Aorta (tissue), 5 donors: ENCODE measurements at regions not wholly inside any gene's neighbourhood (a gene's known extent, or its start where the extent isn't known, plus 50 kb on each side); places are given as distances from the start of the nearest gene placed in this dataset.

ENCODE experiments used
- ATAC-seq: fragments of 200-7000 bp; cut with Tn5 transposase; one replicate; pipeline ENCODE4 v1.9.1; 2022; ENCODE audit warnings: moderate library complexity; ENCODE audit not compliant: low FRiP score
- DNase-seq, 2 donors: peaks; one replicate each; pipeline ENCODE4 v3.0.0-alpha.2; 2020
- H3K27ac ChIP-seq, 2 donors: one replicate each; pipeline ENCODE4 v1.5.1; 2013; ENCODE audit warnings: low read length in 2 of 2, mild to moderate bottlenecking in 2 of 2, moderate library complexity in 2 of 2, control low read depth in 1 of 2, inconsistent platforms in 1 of 2, low read depth in 1 of 2
- H3K27me3 ChIP-seq, 2 donors: one replicate each; pipeline ENCODE4 v1.6.1; 2013; ENCODE audit warnings: control low read depth in 1 of 2, low read length in 1 of 2, mild to moderate bottlenecking in 1 of 2, moderate library complexity in 1 of 2; ENCODE audit not compliant: insufficient read depth in 2 of 2, control insufficient read depth in 1 of 2
- H3K36me3 ChIP-seq, 2 donors: one replicate each; pipeline ENCODE4 v1.6.1; 2013; ENCODE audit warnings: control low read depth in 1 of 2, low read length in 1 of 2, mild to moderate bottlenecking in 1 of 2; ENCODE audit not compliant: insufficient read depth in 2 of 2, control insufficient read depth in 1 of 2
- H3K4me1 ChIP-seq, 2 donors: one replicate each; pipeline ENCODE4 v1.6.1; 2013; ENCODE audit warnings: low read length in 2 of 2, control low read depth in 1 of 2, mild to moderate bottlenecking in 1 of 2, moderate library complexity in 1 of 2; ENCODE audit not compliant: insufficient read depth in 2 of 2, control insufficient read depth in 1 of 2
- H3K4me3 ChIP-seq, 2 donors: one replicate each; pipeline ENCODE4 v1.5.1; 2013; ENCODE audit warnings: low read length in 2 of 2, control low read depth in 1 of 2, mild to moderate bottlenecking in 1 of 2
- H3K9me3 ChIP-seq: one replicate; pipeline ENCODE4 v1.6.1; 2013; ENCODE audit warnings: mild to moderate bottlenecking, low read length; ENCODE audit not compliant: control insufficient read depth
- WGBS, 2 donors: extraction: QIAGEN DNeasy Blood & Tissue Kit; methylation state at CpG; one replicate each; pipeline ENCODE4 v1.1.7; 2013; 5-methylcytosine and 5-hydroxymethylcytosine counted together
- intact Hi-C, 2 donors: fragments of 100-400 bp; cut with DNase I; formaldehyde crosslinking; loops; one replicate each; pipeline versions ENCODE4 v1.14.2 to v1.15.0; 2022
- donor health status: healthy with polysubstance abuse.
- donor health status: Bipolar disorder and iron deficiency.
- donor health status: DM: no; HTN: no; CAD: no.
- donor health status: DM: no; HTN: no; CAD: no.
- donor health status: DM: yes; HTN: yes; CAD: no.

- ATAC-seq: no peak
- Histone ChIP-seq H3K27ac (no peak overlapping the region), H3K4me3 (no peak overlapping the region), H3K36me3 (no peaks in the 10 kb centered on the region), H3K4me1 (no peaks in the 10 kb centered on the region), H3K9me3 (no peaks in the 10 kb centered on the region), H3K27me3 (no peaks in the 10 kb centered on the region)
- no peak for DNase-seq
- intact Hi-C loops: no loop called here
- whole genome bisulfite sequencing, 2 donors: 78 to 85% methylated on average over 8 of the region's 8 CpGs
Observed at GRCh38 chr2:15040429-15041084, 408.0 kb downstream of the LRATD1 start.

- no peak overlapping the region for H3K27ac ChIP-seq
- ATAC-seq: no peak
Observed at GRCh38 chr2:15041429-15041837, 408.9 kb downstream of the LRATD1 start.

GRCh38 chr2:15042801-15043217 lies 410.3 kb downstream of the LRATD1 start:
- no peak overlapping the region for H3K4me3 ChIP-seq
- H3K4me1 ChIP-seq: no peaks in the 10 kb centered on the region
- WGBS, 2 donors: 12 to 22% methylated on average over 6 of the region's 6 CpGs
- no peak overlapping the region for H3K27ac ChIP-seq
- H3K9me3 ChIP-seq: no peaks in the 10 kb centered on the region
- ATAC-seq (no peak), DNase-seq (no peak)
- H3K27me3 ChIP-seq: no peaks in the 10 kb centered on the region
- H3K36me3 ChIP-seq: no peaks in the 10 kb centered on the region
- intact Hi-C loops: no loop called here

More at GRCh38 chr2:15041429-15041837, 408.9 kb downstream of the LRATD1 start:
- Histone ChIP-seq H3K4me1 (no peaks in the 10 kb centered on the region), H3K36me3 (no peaks in the 10 kb centered on the region), H3K9me3 (no peaks in the 10 kb centered on the region), H3K27me3 (no peaks in the 10 kb centered on the region), H3K4me3 (no peak overlapping the region)
- intact Hi-C loops: no loop called here
- no peak for DNase-seq
- 78 to 83% methylated on average over 5 of the region's 5 CpGs for WGBS, 2 donors

GRCh38 chr2:15043336-15044058 lies 411.0 kb downstream of the LRATD1 start:
- Histone ChIP-seq H3K27me3 (no peaks in the 10 kb centered on the region), H3K27ac (no peak overlapping the region), H3K4me1 (no peaks in the 10 kb centered on the region), H3K36me3 (no peaks in the 10 kb centered on the region), H3K9me3 (no peaks in the 10 kb centered on the region), H3K4me3 (no peak overlapping the region)
- ATAC-seq: no peak
- no peak for DNase-seq
- intact Hi-C loops: no loop called here
- WGBS, 2 donors: 51 to 58% methylated on average over 4 of the region's 4 CpGs

- no peak for DNase-seq
- Histone ChIP-seq H3K4me3 (no peak overlapping the region), H3K27me3 (no peaks in the 10 kb centered on the region), H3K36me3 (no peaks in the 10 kb centered on the region), H3K9me3 (no peaks in the 10 kb centered on the region), H3K4me1 (no peaks in the 10 kb centered on the region), H3K27ac (no peak overlapping the region)
- intact Hi-C loops: no loop called here
- no peak for ATAC-seq
- 89 to 90% methylated on average over 4 of the region's 4 CpGs for WGBS, 2 donors
Observed at GRCh38 chr2:15045054-15045453, 412.5 kb downstream of the LRATD1 start.

GRCh38 chr2:15047184-15047583 lies 414.7 kb downstream of the LRATD1 start:
- WGBS, 2 donors: 79 to 96% methylated on average over 5 of the region's 5 CpGs
- DNase-seq (no peak), ATAC-seq (no peak)
- no peak overlapping the region for H3K4me3 ChIP-seq
- no peaks in the 10 kb centered on the region for H3K4me1 ChIP-seq
- no peaks in the 10 kb centered on the region for H3K36me3 ChIP-seq
- H3K9me3 ChIP-seq: no peaks in the 10 kb centered on the region
- no peaks in the 10 kb centered on the region for H3K27me3 ChIP-seq
- no peak overlapping the region for H3K27ac ChIP-seq
- intact Hi-C loops: no loop called here

- Histone ChIP-seq H3K27ac (no peak overlapping the region), H3K27me3 (no peaks in the 10 kb centered on the region), H3K36me3 (no peaks in the 10 kb centered on the region), H3K4me3 (no peak overlapping the region), H3K9me3 (no peaks in the 10 kb centered on the region), H3K4me1 (no peaks in the 10 kb centered on the region)
- ATAC-seq (no peak), DNase-seq (no peak)
- WGBS, 2 donors: 79 to 94% methylated on average over 6 of the region's 6 CpGs
- intact Hi-C loops: no loop called here
Observed at GRCh38 chr2:15048000-15048399, 415.5 kb downstream of the LRATD1 start.

GRCh38 chr2:15049096-15049993 lies 416.8 kb downstream of the LRATD1 start:
- ATAC-seq: no peak
- no peaks in the 10 kb centered on the region for H3K27me3 ChIP-seq
- H3K36me3 ChIP-seq: no peaks in the 10 kb centered on the region
- no peaks in the 10 kb centered on the region for H3K4me1 ChIP-seq
- no peaks in the 10 kb centered on the region for H3K9me3 ChIP-seq
- no peak for DNase-seq
- H3K4me3 ChIP-seq: no peak overlapping the region
- no peak overlapping the region for H3K27ac ChIP-seq
- WGBS, 2 donors: 87 to 92% methylated on average over 14 of the region's 14 CpGs
- intact Hi-C loops: no loop called here
